ENCODE measurements at regions not wholly inside any gene's neighbourhood (a gene's known extent, or its start where the extent isn't known, plus 50 kb on each side); places are given as distances from the start of the nearest gene placed in this dataset.

DNA sequence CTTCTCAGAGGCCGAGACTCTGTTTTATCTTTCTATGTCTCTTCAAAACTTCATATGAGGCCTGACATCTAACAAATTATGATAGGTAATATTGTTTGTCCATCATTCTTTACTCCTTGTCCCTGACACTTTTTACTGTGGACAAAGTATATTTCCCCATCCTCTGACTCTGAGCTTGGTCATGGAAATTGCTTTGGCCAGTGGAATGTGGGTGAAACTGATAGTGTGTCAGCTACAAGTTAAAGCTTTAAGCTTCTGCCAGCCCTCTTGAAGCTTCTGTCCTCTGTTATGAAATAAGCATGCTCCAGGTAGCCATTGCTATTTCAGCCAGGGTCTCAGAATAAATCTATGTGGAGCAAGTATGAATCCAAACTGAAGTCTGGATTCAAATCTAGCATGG lies 604.6 kb downstream of the BCOR start:
- Histone ChIP-seq H3K4me2 (ENCODE audit: low read length) (no peak overlapping the region), H3K9me3 (ENCODE audit: control insufficient read depth in 1 of 2, insufficient read depth in 1 of 2, low read depth in 1 of 2, low read length in 2 of 2) (no peaks in the 10 kb centered on the region), H3K36me3 (ENCODE audit: control insufficient read depth in 1 of 2, insufficient read depth in 2 of 2, low read length in 2 of 2) (no peaks in the 10 kb centered on the region), H3K27ac (ENCODE audit: low read depth, low read length) (no peak overlapping the region), H3K27me3 (ENCODE audit: insufficient read depth, low read length) (no peaks in the 10 kb centered on the region), H2AFZ (ENCODE audit: low read depth, low read length, poor library complexity, severe bottlenecking) (no peak overlapping the region), H3K79me2 (ENCODE audit: insufficient read depth, low read length) (no peaks in the 10 kb centered on the region), H3K9ac (ENCODE audit: low read length) (no peak overlapping the region), H3K9me2 (ENCODE audit: insufficient read depth) (no peaks in the 10 kb centered on the region), H3K4me1 (ENCODE audit: control insufficient read depth in 1 of 2, insufficient read depth in 2 of 2, low read length in 2 of 2) (no peaks in the 10 kb centered on the region), H3K4me3 (replicated peaks in 1 of 2; ENCODE audit: low read depth in 1 of 2, low read length in 2 of 2) (no peak overlapping the region), H4K20me1 (ENCODE audit: insufficient read depth) (no peaks in the 10 kb centered on the region)
- ChIA-PET CTCF (no interaction called here), POLR2A (no interaction called here), RAD21 (ENCODE audit: low non-redundant PET in 1 of 2, low total read pairs in 2 of 2, uncharacterized antibody in 2 of 2, unreplicated experiment in 2 of 2) (no interaction called here)
- BruUV-seq (replicated peaks): no TSS peak
- TF ChIP-seq, protein P1, sequence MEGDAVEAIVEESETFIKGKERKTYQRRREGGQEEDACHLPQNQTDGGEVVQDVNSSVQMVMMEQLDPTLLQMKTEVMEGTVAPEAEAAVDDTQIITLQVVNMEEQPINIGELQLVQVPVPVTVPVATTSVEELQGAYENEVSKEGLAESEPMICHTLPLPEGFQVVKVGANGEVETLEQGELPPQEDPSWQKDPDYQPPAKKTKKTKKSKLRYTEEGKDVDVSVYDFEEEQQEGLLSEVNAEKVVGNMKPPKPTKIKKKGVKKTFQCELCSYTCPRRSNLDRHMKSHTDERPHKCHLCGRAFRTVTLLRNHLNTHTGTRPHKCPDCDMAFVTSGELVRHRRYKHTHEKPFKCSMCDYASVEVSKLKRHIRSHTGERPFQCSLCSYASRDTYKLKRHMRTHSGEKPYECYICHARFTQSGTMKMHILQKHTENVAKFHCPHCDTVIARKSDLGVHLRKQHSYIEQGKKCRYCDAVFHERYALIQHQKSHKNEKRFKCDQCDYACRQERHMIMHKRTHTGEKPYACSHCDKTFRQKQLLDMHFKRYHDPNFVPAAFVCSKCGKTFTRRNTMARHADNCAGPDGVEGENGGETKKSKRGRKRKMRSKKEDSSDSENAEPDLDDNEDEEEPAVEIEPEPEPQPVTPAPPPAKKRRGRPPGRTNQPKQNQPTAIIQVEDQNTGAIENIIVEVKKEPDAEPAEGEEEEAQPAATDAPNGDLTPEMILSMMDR (IDR thresholded peaks at IDR 0.05 in 2 of 3, conservative IDR thresholded peaks at IDR 0.05 in 1 of 3; ENCODE audit: borderline replicate concordance in 1 of 3, insufficient read depth in 1 of 3, low read depth in 2 of 3, low read length in 2 of 3): no peak
- TF ChIP-seq JUND (IDR thresholded peaks at IDR 0.05): no peak
- TF ChIP-seq EGR1 (IDR thresholded peaks at IDR 0.05; ENCODE audit: low read depth): no peak
- TF ChIP-seq CBX3 (IDR thresholded peaks at IDR 0.05; ENCODE audit: low read depth): no peak
- no peak for TF ChIP-seq ELF1 (IDR thresholded peaks at IDR 0.05; ENCODE audit: borderline replicate concordance, low read depth)
- no peak for TF ChIP-seq ZBTB33 (IDR thresholded peaks at IDR 0.05; ENCODE audit: extremely low read depth, insufficient replicate concordance, low read length)
- no peak for TF ChIP-seq TCF7L2 (IDR thresholded peaks at IDR 0.05; ENCODE audit: borderline replicate concordance, extremely low read depth, insufficient read depth, insufficient read length)
- TF ChIP-seq YY1 (IDR thresholded peaks at IDR 0.05; ENCODE audit: extremely low read depth, insufficient replicate concordance, low read depth, low read length): no peak
- TF ChIP-seq EZH2 (IDR thresholded peaks at IDR 0.05): no peak
- TF ChIP-seq RAD21 (IDR thresholded peaks at IDR 0.05; ENCODE audit: low read depth): no peak
- TF ChIP-seq EZH2phosphoT487 (IDR thresholded peaks at IDR 0.05; ENCODE audit: borderline replicate concordance): no peak
- no peak for TF ChIP-seq ZNF274 (IDR thresholded peaks at IDR 0.05; ENCODE audit: low read depth, low read length)
- TF ChIP-seq POLR2A (IDR thresholded peaks at IDR 0.05; ENCODE audit: borderline replicate concordance, extremely low read depth, insufficient read depth, insufficient read length): no peak
- no peak for TF ChIP-seq REST (IDR thresholded peaks at IDR 0.05; ENCODE audit: low read depth)
- no peak for TF ChIP-seq MAX (IDR thresholded peaks at IDR 0.05)
- TF ChIP-seq SIN3A (IDR thresholded peaks at IDR 0.05; ENCODE audit: low read depth): no peak
- intact Hi-C loops (cut with micrococcal nuclease): no loop called here
- DNase-seq (ENCODE audit: low read depth, low spot score) (no peak), ATAC-seq (no peak)

All from HCT116 (cell line).